C4-2B (cell line): ENCODE measurements at regions not wholly inside any gene's neighbourhood (a gene's known extent, or its start where the extent isn't known, plus 50 kb on each side); places are given as distances from the start of the nearest gene placed in this dataset.

Source experiments
- ZFX ChIP-seq: fragments of 450-650 bp; IDR thresholded peaks from 2 replicates; pipeline ENCODE4 v1.6.1; 2017
- TF ChIP-seq, protein P1 (sequence below): fragments of 450-650 bp; conservative IDR thresholded peaks from 2 replicates; pipeline ENCODE4 v1.5.1; 2017; ENCODE audit warnings: mild to moderate bottlenecking

DNA sequence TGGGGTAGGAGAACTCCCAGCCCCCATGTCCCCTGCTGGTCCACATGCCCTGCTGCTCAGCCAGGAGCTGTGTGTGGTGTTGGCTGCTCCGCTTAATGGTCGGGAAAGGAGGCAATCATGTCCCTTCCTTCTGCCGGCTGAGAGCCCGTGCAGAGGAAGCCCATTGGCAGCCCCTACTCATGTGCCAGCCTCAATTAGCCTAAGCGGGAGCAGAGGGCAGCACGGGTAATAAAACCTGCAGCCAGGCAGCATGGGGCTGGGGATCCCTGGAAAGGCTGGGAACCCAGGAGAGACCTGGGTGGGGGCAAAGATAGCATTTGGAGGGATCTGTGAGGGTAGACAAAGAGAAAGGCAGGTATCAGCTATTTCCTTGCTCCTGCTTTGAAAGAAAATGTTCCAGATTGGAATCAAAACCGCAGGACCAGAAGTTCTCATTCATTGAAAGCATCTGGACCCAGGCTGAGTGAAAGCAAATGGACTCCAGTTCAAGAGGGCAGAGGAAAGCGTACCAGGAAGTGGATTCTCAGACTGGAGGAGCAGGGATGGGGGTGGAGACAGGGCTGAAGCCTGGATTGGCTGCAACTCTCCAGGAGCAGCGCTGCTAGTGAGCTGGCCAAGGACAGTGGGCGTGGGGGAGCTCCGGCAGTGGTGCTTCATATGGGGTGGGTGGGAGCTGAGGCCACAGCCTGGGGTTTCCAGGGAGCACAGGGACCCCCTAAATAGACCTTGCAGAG lies 103.4 kb upstream of the NECTIN1 start:
- TF ChIP-seq, protein P1, sequence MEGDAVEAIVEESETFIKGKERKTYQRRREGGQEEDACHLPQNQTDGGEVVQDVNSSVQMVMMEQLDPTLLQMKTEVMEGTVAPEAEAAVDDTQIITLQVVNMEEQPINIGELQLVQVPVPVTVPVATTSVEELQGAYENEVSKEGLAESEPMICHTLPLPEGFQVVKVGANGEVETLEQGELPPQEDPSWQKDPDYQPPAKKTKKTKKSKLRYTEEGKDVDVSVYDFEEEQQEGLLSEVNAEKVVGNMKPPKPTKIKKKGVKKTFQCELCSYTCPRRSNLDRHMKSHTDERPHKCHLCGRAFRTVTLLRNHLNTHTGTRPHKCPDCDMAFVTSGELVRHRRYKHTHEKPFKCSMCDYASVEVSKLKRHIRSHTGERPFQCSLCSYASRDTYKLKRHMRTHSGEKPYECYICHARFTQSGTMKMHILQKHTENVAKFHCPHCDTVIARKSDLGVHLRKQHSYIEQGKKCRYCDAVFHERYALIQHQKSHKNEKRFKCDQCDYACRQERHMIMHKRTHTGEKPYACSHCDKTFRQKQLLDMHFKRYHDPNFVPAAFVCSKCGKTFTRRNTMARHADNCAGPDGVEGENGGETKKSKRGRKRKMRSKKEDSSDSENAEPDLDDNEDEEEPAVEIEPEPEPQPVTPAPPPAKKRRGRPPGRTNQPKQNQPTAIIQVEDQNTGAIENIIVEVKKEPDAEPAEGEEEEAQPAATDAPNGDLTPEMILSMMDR, result no peak
- TF ChIP-seq ZFX, result no peak
